ENCODE measurements at regions not wholly inside any gene's neighbourhood (a gene's known extent, or its start where the extent isn't known, plus 50 kb on each side); places are given as distances from the start of the nearest gene placed in this dataset.

DNA sequence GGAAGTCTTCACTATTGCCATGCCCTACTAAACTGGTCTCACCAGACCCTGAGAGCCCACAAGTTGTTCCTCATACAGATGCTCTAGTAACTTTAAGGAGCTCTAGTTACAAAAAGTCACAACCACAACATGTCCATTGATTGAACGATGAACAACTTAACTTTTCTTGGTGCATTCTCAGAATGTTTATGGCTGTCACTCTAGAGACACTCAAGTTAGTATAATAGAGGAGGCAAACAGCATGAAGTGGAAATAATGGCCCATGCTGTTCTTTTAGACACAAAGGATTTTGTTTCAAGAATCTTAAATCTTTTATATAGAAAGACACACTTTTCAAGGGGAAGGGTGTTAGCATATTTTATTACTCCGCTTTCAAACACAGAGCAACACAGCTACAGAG lies 934.4 kb downstream of the HACE1 start:
- Histone ChIP-seq H3K4me3 (ENCODE audit: low read length in 3 of 3) (no peak overlapping the region), H3K27me3 (ENCODE audit: control insufficient read depth, insufficient read depth, low read length) (no peaks in the 10 kb centered on the region), H3K4me1 (ENCODE audit: control insufficient read depth in 2 of 3, insufficient read depth in 2 of 3, low read depth in 1 of 3, low read length in 3 of 3) (no peaks in the 10 kb centered on the region), H3K27ac (ENCODE audit: low read depth in 2 of 2, low read length in 2 of 2) (no peak overlapping the region), H3K9me3 (ENCODE audit: control insufficient read depth in 2 of 3, insufficient read depth in 1 of 3, low read length in 3 of 3) (no peaks in the 10 kb centered on the region), H3K9ac (ENCODE audit: low read length in 3 of 3) (no peak overlapping the region), H3K36me3 (ENCODE audit: control insufficient read depth in 2 of 3, insufficient read depth in 3 of 3, low read length in 3 of 3) (no peaks in the 10 kb centered on the region)
- DNase-seq (peak in 1 of 5 donors; percentile 7), FAIRE-seq (no peak)
- intact Hi-C loops (cut with DNase I), result no loop called here
- TF ChIP-seq, protein P1, sequence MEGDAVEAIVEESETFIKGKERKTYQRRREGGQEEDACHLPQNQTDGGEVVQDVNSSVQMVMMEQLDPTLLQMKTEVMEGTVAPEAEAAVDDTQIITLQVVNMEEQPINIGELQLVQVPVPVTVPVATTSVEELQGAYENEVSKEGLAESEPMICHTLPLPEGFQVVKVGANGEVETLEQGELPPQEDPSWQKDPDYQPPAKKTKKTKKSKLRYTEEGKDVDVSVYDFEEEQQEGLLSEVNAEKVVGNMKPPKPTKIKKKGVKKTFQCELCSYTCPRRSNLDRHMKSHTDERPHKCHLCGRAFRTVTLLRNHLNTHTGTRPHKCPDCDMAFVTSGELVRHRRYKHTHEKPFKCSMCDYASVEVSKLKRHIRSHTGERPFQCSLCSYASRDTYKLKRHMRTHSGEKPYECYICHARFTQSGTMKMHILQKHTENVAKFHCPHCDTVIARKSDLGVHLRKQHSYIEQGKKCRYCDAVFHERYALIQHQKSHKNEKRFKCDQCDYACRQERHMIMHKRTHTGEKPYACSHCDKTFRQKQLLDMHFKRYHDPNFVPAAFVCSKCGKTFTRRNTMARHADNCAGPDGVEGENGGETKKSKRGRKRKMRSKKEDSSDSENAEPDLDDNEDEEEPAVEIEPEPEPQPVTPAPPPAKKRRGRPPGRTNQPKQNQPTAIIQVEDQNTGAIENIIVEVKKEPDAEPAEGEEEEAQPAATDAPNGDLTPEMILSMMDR (IDR thresholded peaks at IDR 0.05; ENCODE audit: borderline replicate concordance, extremely low read depth, insufficient read depth), result no peak

DNA sequence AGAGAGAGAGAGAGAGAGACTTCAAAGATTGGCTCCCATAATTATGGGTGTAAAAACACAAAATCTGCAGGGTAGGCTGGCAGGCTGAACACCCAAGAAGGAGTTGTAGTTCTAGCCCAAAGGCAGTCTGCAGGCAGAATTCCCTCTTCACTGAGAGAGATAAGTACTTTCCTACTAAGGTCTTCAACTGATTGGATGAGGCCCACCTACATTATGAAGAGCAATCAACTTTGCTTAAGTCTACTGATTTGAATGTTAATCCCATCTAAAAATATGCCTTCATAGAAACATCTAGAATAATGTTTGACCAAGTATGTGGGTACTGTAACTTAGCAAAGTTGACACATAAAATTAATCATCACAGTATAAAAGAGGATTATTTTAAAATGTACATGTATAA lies 949.7 kb downstream of the HACE1 start:
- DNase-seq, result no peak

DNA sequence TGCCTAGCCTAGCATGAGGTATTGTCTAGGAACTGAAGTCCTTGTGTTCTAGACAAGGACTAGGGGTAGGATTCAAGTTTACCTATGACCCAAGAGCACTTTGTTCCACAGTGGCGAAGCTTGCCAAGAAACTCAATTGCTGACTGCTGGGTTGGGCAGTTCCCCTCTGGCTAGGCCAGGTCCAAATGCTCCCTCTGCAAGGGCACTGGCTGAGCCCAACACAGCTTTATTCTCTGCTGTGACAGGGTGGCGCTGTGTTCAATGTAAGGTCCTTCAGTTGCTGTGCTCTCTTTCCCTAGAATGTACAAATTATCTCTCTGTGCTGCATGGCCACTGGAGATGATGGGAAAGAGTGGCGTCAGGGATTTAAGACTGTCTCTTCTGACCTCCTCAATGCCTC lies 950.8 kb downstream of the HACE1 start:
- intact Hi-C loops (cut with DNase I), result no loop called here
- TF ChIP-seq, protein P1 (IDR thresholded peaks at IDR 0.05; ENCODE audit: borderline replicate concordance, extremely low read depth, insufficient read depth), result no peak
- FAIRE-seq, result no peak

More for the DNA sequence above, 949.7 kb downstream of the HACE1 start:
- H3K9ac ChIP-seq (ENCODE audit: low read length in 3 of 3), result no peak overlapping the region
- intact Hi-C loops (cut with DNase I), result no loop called here
- no peaks in the 10 kb centered on the region for H3K9me3 ChIP-seq (ENCODE audit: control insufficient read depth in 2 of 3, insufficient read depth in 1 of 3, low read length in 3 of 3)
- TF ChIP-seq, protein P1 (IDR thresholded peaks at IDR 0.05; ENCODE audit: borderline replicate concordance, extremely low read depth, insufficient read depth), result no peak
- no peaks in the 10 kb centered on the region for H3K36me3 ChIP-seq (ENCODE audit: control insufficient read depth in 2 of 3, insufficient read depth in 3 of 3, low read length in 3 of 3)
- no peak overlapping the region for H3K4me3 ChIP-seq (ENCODE audit: low read length in 3 of 3)
- H3K27me3 ChIP-seq (ENCODE audit: control insufficient read depth, insufficient read depth, low read length), result no peaks in the 10 kb centered on the region
- no peaks in the 10 kb centered on the region for H3K4me1 ChIP-seq (ENCODE audit: control insufficient read depth in 2 of 3, insufficient read depth in 2 of 3, low read depth in 1 of 3, low read length in 3 of 3)
- no peak for FAIRE-seq
- no peak overlapping the region for H3K27ac ChIP-seq (ENCODE audit: low read depth in 2 of 2, low read length in 2 of 2)

DNA sequence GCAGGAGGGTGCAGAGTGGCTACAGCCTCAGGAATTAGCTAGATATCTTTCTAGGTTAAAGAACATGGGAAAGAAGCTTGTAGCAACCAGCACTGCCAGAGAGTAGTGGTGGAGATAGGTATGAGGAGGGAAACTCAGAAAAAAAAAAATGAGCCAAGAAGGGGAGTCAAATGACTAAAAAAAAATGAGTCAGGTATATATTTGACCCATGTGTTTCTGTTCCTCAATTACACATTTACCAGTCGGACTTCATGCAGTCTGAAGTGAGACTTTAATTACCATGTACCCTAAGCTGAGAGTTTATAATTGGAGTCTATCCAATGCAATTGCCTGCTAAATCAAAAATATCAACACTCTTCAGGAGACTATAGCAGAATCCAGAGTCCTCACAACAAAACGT lies 964.6 kb downstream of the HACE1 start:
- Histone ChIP-seq H3K27ac (ENCODE audit: low read depth in 2 of 2, low read length in 2 of 2) (no peak overlapping the region), H3K4me3 (ENCODE audit: low read length in 3 of 3) (no peak overlapping the region), H3K36me3 (ENCODE audit: control insufficient read depth in 2 of 3, insufficient read depth in 3 of 3, low read length in 3 of 3) (no peaks in the 10 kb centered on the region), H3K27me3 (ENCODE audit: control insufficient read depth, insufficient read depth, low read length) (no peaks in the 10 kb centered on the region), H3K9ac (ENCODE audit: low read length in 3 of 3) (no peak overlapping the region), H3K9me3 (ENCODE audit: control insufficient read depth in 2 of 3, insufficient read depth in 1 of 3, low read length in 3 of 3) (no peaks in the 10 kb centered on the region), H3K4me1 (ENCODE audit: control insufficient read depth in 2 of 3, insufficient read depth in 2 of 3, low read depth in 1 of 3, low read length in 3 of 3) (peaks cover 0 to 2% (median 0%) of the 10 kb centered on the region in 3 donors)
- TF ChIP-seq, protein P1 (IDR thresholded peaks at IDR 0.05; ENCODE audit: borderline replicate concordance, extremely low read depth, insufficient read depth), result no peak
- DNase-seq (no peak), FAIRE-seq (no peak)
- intact Hi-C loops (cut with DNase I), result no loop called here

More for the DNA sequence above, 950.8 kb downstream of the HACE1 start:
- no peak overlapping the region for H3K9ac ChIP-seq (ENCODE audit: low read length in 3 of 3)
- no peak for DNase-seq
- no peaks in the 10 kb centered on the region for H3K27me3 ChIP-seq (ENCODE audit: control insufficient read depth, insufficient read depth, low read length)
- no peak overlapping the region for H3K4me3 ChIP-seq (ENCODE audit: low read length in 3 of 3)
- H3K4me1 ChIP-seq (ENCODE audit: control insufficient read depth in 2 of 3, insufficient read depth in 2 of 3, low read depth in 1 of 3, low read length in 3 of 3), result no peaks in the 10 kb centered on the region
- no peak overlapping the region for H3K27ac ChIP-seq (ENCODE audit: low read depth in 2 of 2, low read length in 2 of 2)
- no peaks in the 10 kb centered on the region for H3K36me3 ChIP-seq (ENCODE audit: control insufficient read depth in 2 of 3, insufficient read depth in 3 of 3, low read length in 3 of 3)
- no peaks in the 10 kb centered on the region for H3K9me3 ChIP-seq (ENCODE audit: control insufficient read depth in 2 of 3, insufficient read depth in 1 of 3, low read length in 3 of 3)
